ENCODE measurements at regions not wholly inside any gene's neighbourhood (a gene's known extent, or its start where the extent isn't known, plus 50 kb on each side); places are given as distances from the start of the nearest gene placed in this dataset.

DNA sequence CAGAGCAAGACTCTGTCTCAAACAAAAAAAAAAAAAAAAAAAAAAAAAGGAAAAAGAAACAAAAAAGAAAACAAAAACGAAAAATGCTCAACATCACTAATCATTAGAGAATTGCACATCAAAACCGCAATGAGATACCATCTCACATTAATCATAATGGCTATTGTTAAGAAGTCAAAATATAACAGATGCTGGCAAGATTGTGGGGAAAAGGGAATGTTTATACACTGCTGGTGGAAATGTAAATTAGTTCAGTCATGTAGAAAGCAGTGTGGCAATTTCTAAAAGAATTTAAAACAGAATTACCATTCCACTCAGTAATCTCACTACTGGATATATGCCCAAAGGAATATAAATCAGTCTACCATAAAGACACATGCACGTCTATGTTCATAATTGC lies 50.4 kb upstream of the PRR16 start:
- TF ChIP-seq EZH2 (IDR thresholded peaks at IDR 0.05; ENCODE audit: low read length, missing control alignments) = no peak
- TF ChIP-seq, protein P1, sequence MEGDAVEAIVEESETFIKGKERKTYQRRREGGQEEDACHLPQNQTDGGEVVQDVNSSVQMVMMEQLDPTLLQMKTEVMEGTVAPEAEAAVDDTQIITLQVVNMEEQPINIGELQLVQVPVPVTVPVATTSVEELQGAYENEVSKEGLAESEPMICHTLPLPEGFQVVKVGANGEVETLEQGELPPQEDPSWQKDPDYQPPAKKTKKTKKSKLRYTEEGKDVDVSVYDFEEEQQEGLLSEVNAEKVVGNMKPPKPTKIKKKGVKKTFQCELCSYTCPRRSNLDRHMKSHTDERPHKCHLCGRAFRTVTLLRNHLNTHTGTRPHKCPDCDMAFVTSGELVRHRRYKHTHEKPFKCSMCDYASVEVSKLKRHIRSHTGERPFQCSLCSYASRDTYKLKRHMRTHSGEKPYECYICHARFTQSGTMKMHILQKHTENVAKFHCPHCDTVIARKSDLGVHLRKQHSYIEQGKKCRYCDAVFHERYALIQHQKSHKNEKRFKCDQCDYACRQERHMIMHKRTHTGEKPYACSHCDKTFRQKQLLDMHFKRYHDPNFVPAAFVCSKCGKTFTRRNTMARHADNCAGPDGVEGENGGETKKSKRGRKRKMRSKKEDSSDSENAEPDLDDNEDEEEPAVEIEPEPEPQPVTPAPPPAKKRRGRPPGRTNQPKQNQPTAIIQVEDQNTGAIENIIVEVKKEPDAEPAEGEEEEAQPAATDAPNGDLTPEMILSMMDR (conservative IDR thresholded peaks at IDR 0.05 in 1 of 2, IDR thresholded peaks at IDR 0.05 in 1 of 2; ENCODE audit: low read depth in 1 of 2, low read length in 2 of 2) = no peak
